Calu3 (cell line): ENCODE measurements at regions not wholly inside any gene's neighbourhood (a gene's known extent, or its start where the extent isn't known, plus 50 kb on each side); places are given as distances from the start of the nearest gene placed in this dataset.

Source experiments
- BruUV-seq: library from RNA; stranded (reverse); fragments of 400-500 nt; replicated peaks from 2 replicates; lab custom pipeline; 2021; lab: Mats Ljungman, UMichigan
- CTCF ChIA-PET: fragments of 300-600 bp; sonication (Branson Sonifier 250); formaldehyde crosslinking; loops from one replicate; lab custom pipeline; 2022; ENCODE audit warnings: antibody characterized with exemption; lab: Charles Lee
- DNase-seq: peaks from one replicate; pipeline ENCODE4 v3.0.0; 2022
- H3K27ac Mint-ChIP-seq: one replicate; pipeline ENCODE4 v1.8.0; 2022; ENCODE audit warnings: mixed read lengths; ENCODE audit not compliant: unreplicated experiment
- H3K27me3 Mint-ChIP-seq: one replicate; pipeline ENCODE4 v1.8.0; 2022; ENCODE audit warnings: mixed read lengths; ENCODE audit not compliant: unreplicated experiment
- H3K36me3 Mint-ChIP-seq: one replicate; pipeline ENCODE4 v1.8.0; 2022; ENCODE audit warnings: mild to moderate bottlenecking, moderate library complexity, mixed read lengths; ENCODE audit not compliant: insufficient read depth, unreplicated experiment
- H3K4me1 Mint-ChIP-seq: one replicate; pipeline ENCODE4 v1.8.0; 2022; ENCODE audit warnings: mild to moderate bottlenecking, low read depth, mixed read lengths; ENCODE audit not compliant: unreplicated experiment
- H3K4me3 Mint-ChIP-seq: one replicate; pipeline ENCODE4 v1.8.0; 2022; ENCODE audit warnings: mild to moderate bottlenecking, low read depth, moderate library complexity, mixed read lengths; ENCODE audit not compliant: unreplicated experiment
- H3K9me3 Mint-ChIP-seq: one replicate; pipeline ENCODE4 v1.8.0; 2022; ENCODE audit warnings: low read depth, mixed read lengths; ENCODE audit not compliant: unreplicated experiment
- intact Hi-C: fragments of 100-400 bp; cut with micrococcal nuclease; formaldehyde crosslinking; loops from one replicate; pipeline ENCODE4 v1.10.0; 2022; ENCODE audit not compliant: unreplicated experiment
- TF ChIP-seq, protein P1 (sequence below): fragments of 200-600 bp; IDR thresholded peaks from one replicate; pipeline ENCODE4 v1.8.0; 2022; ENCODE audit warnings: antibody characterized with exemption; ENCODE audit not compliant: unreplicated experiment

DNA sequence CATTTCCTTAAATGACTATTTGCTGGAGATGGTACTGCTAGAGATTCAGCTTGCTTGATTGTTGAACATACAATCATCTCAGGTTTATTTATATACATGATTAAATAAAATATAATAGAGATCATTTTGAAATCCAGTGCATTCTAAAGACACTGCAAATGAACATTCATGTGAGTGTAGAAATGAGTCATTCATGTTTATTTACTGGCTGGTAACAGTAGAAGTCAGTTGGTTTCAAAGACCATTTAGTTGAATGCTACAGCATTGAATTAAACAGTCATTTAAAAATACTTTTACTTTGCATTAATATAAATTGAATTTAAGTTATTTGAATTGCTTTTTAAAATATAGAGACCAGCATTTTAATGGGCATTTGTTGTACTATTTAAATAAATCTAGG, 551.9 kb upstream of the GOLIM4 start:
- H3K27me3 Mint-ChIP-seq, result no peaks in the 10 kb centered on the region
- intact Hi-C loops, result no loop called here
- TF ChIP-seq, protein P1, sequence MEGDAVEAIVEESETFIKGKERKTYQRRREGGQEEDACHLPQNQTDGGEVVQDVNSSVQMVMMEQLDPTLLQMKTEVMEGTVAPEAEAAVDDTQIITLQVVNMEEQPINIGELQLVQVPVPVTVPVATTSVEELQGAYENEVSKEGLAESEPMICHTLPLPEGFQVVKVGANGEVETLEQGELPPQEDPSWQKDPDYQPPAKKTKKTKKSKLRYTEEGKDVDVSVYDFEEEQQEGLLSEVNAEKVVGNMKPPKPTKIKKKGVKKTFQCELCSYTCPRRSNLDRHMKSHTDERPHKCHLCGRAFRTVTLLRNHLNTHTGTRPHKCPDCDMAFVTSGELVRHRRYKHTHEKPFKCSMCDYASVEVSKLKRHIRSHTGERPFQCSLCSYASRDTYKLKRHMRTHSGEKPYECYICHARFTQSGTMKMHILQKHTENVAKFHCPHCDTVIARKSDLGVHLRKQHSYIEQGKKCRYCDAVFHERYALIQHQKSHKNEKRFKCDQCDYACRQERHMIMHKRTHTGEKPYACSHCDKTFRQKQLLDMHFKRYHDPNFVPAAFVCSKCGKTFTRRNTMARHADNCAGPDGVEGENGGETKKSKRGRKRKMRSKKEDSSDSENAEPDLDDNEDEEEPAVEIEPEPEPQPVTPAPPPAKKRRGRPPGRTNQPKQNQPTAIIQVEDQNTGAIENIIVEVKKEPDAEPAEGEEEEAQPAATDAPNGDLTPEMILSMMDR, result no peak

DNA sequence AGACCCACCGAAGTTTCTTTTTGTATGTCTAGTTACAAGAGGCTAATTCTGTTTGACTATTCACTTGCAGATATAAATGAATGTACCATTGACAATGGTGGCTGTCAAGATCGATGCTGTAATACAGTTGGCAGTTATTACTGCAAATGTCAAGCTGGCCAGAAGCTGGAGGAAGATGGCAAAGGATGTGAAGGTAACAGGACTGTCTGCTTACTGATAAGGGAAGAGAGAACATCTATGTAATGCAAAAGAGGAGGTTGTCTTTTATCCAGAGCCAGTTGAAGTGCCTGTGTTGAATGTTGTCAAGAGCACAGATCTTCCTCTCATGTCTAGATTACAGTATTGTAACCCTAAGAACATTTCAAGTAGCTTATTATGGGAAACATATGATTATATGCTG, 549.5 kb upstream of the GOLIM4 start:
- intact Hi-C loops, result no loop called here
- CTCF ChIA-PET, result no interaction called here
- no TSS peak for BruUV-seq
- no peaks in the 10 kb centered on the region for H3K36me3 Mint-ChIP-seq
- no peak for DNase-seq
- H3K27ac Mint-ChIP-seq, result no peak overlapping the region
- TF ChIP-seq, protein P1, result no peak
- H3K4me1 Mint-ChIP-seq, result no peaks in the 10 kb centered on the region
- no peaks in the 10 kb centered on the region for H3K27me3 Mint-ChIP-seq
- H3K4me3 Mint-ChIP-seq, result no peak overlapping the region
- H3K9me3 Mint-ChIP-seq, result no peaks in the 10 kb centered on the region

More for the DNA sequence above, 551.9 kb upstream of the GOLIM4 start:
- no peak overlapping the region for H3K27ac Mint-ChIP-seq
- no peak overlapping the region for H3K4me3 Mint-ChIP-seq
- BruUV-seq, result no TSS peak
- H3K36me3 Mint-ChIP-seq, result no peaks in the 10 kb centered on the region
- H3K9me3 Mint-ChIP-seq, result no peaks in the 10 kb centered on the region
- no peak for DNase-seq
- no peaks in the 10 kb centered on the region for H3K4me1 Mint-ChIP-seq
- CTCF ChIA-PET, result no interaction called here

DNA sequence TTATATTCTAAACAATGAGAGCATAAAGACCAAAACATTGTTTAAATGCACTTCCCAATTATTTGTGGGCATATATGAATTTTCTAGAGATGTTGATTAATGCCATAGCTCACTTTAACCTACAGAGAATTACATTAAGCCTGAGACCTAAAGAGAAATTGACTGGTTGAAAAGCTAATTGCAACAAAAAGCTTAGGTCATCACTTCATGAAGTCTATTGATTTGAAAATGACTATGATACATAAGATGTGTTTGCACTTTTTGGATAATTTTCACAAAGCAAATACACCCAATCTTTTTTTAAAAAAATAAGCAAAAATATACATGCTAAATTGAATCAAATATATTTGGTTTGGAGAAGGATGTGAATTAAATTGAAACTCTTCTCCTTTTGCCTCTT, 532.8 kb upstream of the GOLIM4 start:
- Mint-ChIP-seq H3K4me1 (peaks cover 8% of the 10 kb centered on the region), H3K36me3 (no peaks in the 10 kb centered on the region), H3K27ac (no peak overlapping the region), H3K27me3 (no peaks in the 10 kb centered on the region), H3K4me3 (no peak overlapping the region), H3K9me3 (no peaks in the 10 kb centered on the region)
- BruUV-seq, result no TSS peak
- DNase-seq, result no peak
- CTCF ChIA-PET, result interaction anchor here (1.1 kb wide), 1 partner anchor 219 kb away, joined by 3 read pairs; no protein-coding TSS in a partner anchor
- intact Hi-C loops, result no loop called here
- TF ChIP-seq, protein P1, result no peak

DNA sequence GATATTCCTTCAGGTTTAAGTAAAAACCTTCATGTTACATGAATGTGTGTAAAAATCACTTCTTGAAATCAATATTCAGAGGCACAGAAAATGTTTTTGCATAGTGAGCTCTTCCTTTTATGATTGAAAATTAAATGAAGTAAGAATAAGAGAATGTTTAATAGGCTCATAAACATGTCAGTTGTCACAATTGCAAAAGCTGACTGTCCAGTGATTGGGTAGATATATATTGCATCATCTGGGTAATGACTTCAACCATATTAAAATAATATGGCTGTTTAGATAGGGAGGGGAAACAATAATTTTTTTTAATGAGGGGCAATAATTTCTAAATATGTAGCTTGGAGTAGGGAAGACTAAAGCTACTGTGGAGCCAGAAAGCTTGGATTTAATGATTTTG, 529.8 kb upstream of the GOLIM4 start:
- no TSS peak for BruUV-seq
- Mint-ChIP-seq H3K27me3 (no peaks in the 10 kb centered on the region), H3K27ac (no peak overlapping the region), H3K4me3 (no peak overlapping the region), H3K4me1 (peaks cover 8% of the 10 kb centered on the region), H3K9me3 (no peaks in the 10 kb centered on the region), H3K36me3 (no peaks in the 10 kb centered on the region)
- TF ChIP-seq, protein P1, result no peak
- CTCF ChIA-PET, result interaction anchor here (1.3 kb wide), 1 partner anchor 221 kb away, joined by 8 read pairs; no protein-coding TSS in a partner anchor
- no peak for DNase-seq
- intact Hi-C loops, result no loop called here
